ENCODE measurements at regions not wholly inside any gene's neighbourhood (a gene's known extent, or its start where the extent isn't known, plus 50 kb on each side); places are given as distances from the start of the nearest gene placed in this dataset.

- DNase-seq (ENCODE audit: extremely low spot score, unreplicated experiment), result no peak
- no peak overlapping the region for H3K27ac Mint-ChIP-seq
- no peak overlapping the region for H3K4me3 Mint-ChIP-seq
- no peak for TF ChIP-seq CTCF (conservative IDR thresholded peaks at IDR 0.05)
- no peaks in the 10 kb centered on the region for H3K27me3 Mint-ChIP-seq
- no peaks in the 10 kb centered on the region for H3K36me3 Mint-ChIP-seq
- H3K9me3 Mint-ChIP-seq, result no peaks in the 10 kb centered on the region
- peaks cover 15% of the 10 kb centered on the region for H3K4me1 Mint-ChIP-seq (ENCODE audit: unreplicated experiment)
These were observed 251.3 kb downstream of the MYCN start for GRCh38 chr2:16191431-16192200.

GRCh38 chr2:16190446-16191270, 250.3 kb downstream of the MYCN start:
- DNase-seq (ENCODE audit: extremely low spot score, unreplicated experiment), result no peak
- Mint-ChIP-seq H3K4me1 (ENCODE audit: unreplicated experiment) (peaks cover 15% of the 10 kb centered on the region), H3K36me3 (no peaks in the 10 kb centered on the region), H3K27ac (no peak overlapping the region), H3K4me3 (no peak overlapping the region), H3K27me3 (no peaks in the 10 kb centered on the region), H3K9me3 (no peaks in the 10 kb centered on the region)
- no peak for TF ChIP-seq CTCF (conservative IDR thresholded peaks at IDR 0.05)

GRCh38 chr2:16189836-16190160, 249.4 kb downstream of the MYCN start:
- no peak overlapping the region for H3K4me3 Mint-ChIP-seq
- TF ChIP-seq CTCF (conservative IDR thresholded peaks at IDR 0.05), result no peak
- no peak for DNase-seq (ENCODE audit: extremely low spot score, unreplicated experiment)
- H3K36me3 Mint-ChIP-seq, result no peaks in the 10 kb centered on the region
- H3K4me1 Mint-ChIP-seq (ENCODE audit: unreplicated experiment), result peaks cover 22% of the 10 kb centered on the region
- H3K27ac Mint-ChIP-seq, result no peak overlapping the region
- H3K9me3 Mint-ChIP-seq, result no peaks in the 10 kb centered on the region
- no peaks in the 10 kb centered on the region for H3K27me3 Mint-ChIP-seq

- Mint-ChIP-seq H3K27ac (no peak overlapping the region), H3K4me1 (ENCODE audit: unreplicated experiment) (peaks cover 22% of the 10 kb centered on the region), H3K9me3 (no peaks in the 10 kb centered on the region), H3K4me3 (no peak overlapping the region), H3K36me3 (no peaks in the 10 kb centered on the region), H3K27me3 (no peaks in the 10 kb centered on the region)
- DNase-seq (ENCODE audit: extremely low spot score, unreplicated experiment), result no peak
- no peak for TF ChIP-seq CTCF (conservative IDR thresholded peaks at IDR 0.05)
These were observed 248.9 kb downstream of the MYCN start for GRCh38 chr2:16189029-16189835.

- Mint-ChIP-seq H3K9me3 (no peaks in the 10 kb centered on the region), H3K4me1 (ENCODE audit: unreplicated experiment) (peaks cover 22% of the 10 kb centered on the region), H3K36me3 (no peaks in the 10 kb centered on the region), H3K4me3 (no peak overlapping the region), H3K27me3 (no peaks in the 10 kb centered on the region), H3K27ac (no peak overlapping the region)
- TF ChIP-seq CTCF (conservative IDR thresholded peaks at IDR 0.05), result no peak
- DNase-seq (ENCODE audit: extremely low spot score, unreplicated experiment), result no peak
These were observed 248.0 kb downstream of the MYCN start for GRCh38 chr2:16188261-16188890.

Measured in type B pancreatic cell (in vitro differentiated cells).